WTC11 (cell line): ENCODE measurements at regions not wholly inside any gene's neighbourhood (a gene's known extent, or its start where the extent isn't known, plus 50 kb on each side); places are given as distances from the start of the nearest gene placed in this dataset.

Experiments used
- ATF2 ChIP-seq: sonication (generic); formaldehyde crosslinking; IDR thresholded peaks from 2 replicates; pipeline ENCODE4 v1.8.1; 2022; ENCODE audit warnings: low read depth, missing genetic modification reagents, borderline replicate concordance
- CTCF ChIP-seq: fragments of 200-600 bp; IDR thresholded peaks from 2 replicates; pipeline ENCODE4 v1.8.0; 2022; ENCODE audit warnings: antibody characterized with exemption

GRCh38 chrX:861340-861890 lies 230.8 kb downstream of the SHOX start:
- TF ChIP-seq CTCF (no peak), ATF2 (CRISPR knock-in tag) (no peak)
